HG02678 (cell line): ENCODE measurements at regions not wholly inside any gene's neighbourhood (a gene's known extent, or its start where the extent isn't known, plus 50 kb on each side); places are given as distances from the start of the nearest gene placed in this dataset.

ENCODE experiments used
- ATAC-seq: cut with Tn5 transposase; IDR thresholded peaks from one replicate; pipeline ENCODE4 v1.9.1; 2021; ENCODE audit warnings: mild to moderate bottlenecking, moderate library complexity; ENCODE audit not compliant: unreplicated experiment

DNA sequence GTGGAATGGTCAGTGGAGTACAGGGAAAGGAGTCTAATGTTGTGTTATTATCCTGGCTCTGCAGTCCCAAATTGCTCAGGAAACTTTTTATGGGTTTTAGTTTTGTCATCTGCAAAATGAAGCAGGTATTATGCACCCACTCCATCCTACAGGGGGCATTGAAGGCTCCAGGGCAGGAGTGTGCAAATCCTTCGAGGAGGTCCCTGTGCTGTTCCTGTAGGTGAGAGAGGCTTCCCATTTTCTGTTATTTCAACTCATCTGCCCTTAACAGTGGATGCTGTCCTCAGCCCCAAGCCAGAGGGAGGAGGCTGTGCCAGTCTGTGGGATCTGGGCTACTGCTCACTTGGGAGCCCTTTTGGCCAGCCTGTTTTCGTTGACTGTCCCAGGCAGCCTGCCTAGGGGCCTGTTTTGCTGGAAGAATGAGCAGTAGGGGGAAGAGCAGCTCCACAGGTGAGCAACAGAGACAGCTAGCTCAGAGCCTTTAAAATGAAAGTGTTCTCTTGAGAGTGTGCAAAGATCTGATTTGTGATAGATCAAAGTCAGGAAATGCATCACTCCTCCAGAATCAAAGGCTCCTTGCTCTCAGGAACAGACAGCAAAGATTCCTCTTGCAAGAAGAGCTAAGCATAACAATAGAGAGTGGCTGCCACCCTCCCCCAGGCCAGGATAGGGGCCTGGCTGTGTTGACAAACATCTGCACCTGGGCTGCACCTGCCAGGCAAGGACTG, 317.6 kb upstream of the PROX1 start:
- ATAC-seq: no peak

DNA sequence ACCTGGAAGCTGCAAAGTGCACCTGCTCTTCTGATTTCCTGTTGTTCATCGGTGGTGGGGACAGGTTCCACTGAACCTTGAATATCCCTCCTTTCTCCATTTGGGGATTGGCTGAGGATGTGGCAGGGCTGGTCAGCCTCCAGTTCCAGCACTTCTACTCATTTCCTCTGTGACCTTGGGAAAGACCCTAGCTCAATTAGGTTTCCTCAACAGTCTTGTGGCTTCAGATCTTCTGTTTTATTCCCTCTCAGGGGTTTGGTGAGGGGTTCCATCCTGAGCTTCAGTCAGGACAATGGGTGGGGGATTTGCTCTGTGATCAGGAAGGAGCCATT, 317.1 kb upstream of the PROX1 start:
- ATAC-seq: no peak

DNA sequence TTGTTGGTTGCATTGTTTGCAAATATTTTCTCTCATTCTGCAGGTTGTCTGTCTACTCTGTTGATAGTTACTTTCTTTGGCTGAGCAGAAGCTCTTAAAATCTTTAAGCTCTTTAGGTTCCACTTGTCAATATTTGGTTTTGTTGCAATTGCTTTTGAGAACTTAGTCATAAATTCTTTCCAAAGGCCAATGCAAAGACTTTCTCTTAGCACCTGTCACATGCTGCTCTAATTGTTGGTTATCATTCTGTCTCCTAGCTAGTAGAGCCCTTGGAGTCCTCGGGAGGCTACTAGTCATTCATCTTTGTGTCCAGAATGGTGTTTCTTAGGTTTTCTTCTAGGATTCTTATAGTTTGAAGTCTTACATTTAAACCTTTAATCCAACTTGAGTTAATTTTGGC, 312.7 kb upstream of the PROX1 start:
- no peak for ATAC-seq

DNA sequence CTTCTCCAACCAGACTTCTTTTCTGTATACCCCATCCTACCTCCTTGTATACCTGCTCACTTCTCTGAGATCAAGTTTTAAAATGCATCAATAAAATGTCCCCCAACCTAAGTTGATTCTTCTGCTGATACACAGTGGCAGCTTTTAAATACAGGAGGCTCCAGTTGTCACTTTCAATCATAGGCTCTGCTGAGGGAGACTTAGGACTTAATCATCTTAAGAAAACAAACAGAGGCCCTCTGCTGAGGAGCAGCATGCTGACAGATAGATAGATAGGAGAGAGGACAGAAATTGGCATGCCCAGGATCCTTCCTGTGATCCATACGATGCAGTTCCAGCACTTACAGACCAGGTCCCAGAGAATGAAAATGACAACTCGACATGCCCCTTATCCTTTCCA, 311.0 kb upstream of the PROX1 start:
- no peak for ATAC-seq

DNA sequence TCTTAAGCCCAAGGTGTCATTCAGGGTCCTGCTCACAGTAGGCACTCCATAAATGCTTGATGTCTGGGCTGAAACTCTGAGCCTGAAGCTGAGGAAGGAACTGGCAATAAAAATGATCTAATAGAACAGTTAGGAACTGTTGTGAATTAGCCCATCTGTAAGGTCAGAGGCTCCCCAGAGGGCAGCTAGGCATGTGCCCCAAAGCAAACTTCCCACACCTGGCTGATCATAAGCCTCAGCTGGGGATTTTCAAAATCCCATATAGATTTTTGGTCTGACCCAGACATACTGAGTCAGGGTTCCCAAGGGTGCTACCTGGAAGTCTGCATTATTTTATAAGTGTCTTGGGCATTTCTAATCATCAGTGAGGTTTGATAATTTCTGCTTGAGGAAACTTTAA, 309.4 kb upstream of the PROX1 start:
- ATAC-seq: no peak

DNA sequence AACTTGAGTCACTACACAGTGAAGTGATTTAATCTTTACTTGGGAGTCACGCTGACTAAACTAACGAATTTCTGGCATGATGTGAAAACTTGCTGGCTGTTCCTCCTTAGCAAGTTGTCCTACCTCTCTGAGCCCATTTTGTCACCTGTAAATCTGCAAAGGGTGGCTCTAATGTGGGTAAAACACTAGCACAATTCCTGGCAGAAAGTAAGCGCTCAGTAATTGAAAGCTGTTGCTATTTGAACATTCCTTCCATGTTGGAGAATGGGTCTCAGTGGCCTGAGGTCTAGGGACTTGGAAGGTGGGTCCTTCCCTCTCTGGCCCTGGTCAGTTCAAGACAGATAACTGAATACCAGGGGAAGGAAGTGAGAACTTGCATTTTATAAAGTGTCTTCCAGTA, 309.0 kb upstream of the PROX1 start:
- ATAC-seq: no peak

DNA sequence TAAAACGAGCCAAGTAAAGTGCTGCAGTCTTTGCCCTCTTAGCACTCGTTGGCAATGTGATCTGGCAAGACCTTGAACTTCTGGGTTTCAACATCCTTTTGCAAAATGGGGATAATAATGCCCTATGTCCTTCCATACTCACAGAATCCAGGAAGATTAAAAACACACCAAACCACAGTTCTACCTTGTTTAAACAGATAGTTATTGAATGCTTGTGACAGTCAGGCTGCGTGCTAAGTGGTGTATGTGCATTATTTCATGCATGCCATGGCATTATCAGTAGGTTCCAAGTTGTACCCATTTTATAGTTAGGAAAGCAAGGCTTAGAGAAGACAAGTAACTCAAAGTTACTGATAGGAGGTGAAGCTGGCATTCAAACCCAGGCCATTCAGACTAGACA, 308.6 kb upstream of the PROX1 start:
- no peak for ATAC-seq

DNA sequence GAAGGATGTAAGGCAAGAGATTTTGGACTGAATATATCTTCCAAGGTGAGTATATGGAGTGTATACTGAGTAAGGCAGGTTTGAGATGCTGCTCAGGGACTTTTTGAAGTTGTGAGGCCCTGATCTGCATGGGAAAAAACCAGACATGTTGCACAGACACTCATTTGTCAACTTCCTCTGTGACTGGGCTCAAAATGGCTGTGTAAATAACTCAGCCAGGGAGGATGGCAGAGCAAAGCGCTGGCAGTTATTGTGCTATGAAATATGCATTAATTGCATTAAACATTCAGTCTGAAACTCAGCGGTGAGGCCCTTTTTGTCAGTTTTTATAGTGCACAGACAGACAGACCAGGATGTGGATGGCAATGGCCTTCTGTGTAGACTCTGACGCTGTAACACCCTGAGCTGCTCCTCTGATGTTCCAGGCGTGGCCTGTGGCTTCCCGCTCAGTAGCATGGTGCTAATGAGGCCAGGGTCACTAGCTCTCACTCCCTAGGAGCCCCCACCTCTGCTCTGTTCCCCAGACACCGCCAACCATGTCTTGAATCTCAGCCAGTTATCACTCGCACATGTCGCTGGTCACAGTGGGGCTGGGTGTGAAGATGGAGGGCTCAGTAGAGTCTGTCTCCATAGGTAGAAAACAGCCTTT, 307.0 kb upstream of the PROX1 start:
- no peak for ATAC-seq

DNA sequence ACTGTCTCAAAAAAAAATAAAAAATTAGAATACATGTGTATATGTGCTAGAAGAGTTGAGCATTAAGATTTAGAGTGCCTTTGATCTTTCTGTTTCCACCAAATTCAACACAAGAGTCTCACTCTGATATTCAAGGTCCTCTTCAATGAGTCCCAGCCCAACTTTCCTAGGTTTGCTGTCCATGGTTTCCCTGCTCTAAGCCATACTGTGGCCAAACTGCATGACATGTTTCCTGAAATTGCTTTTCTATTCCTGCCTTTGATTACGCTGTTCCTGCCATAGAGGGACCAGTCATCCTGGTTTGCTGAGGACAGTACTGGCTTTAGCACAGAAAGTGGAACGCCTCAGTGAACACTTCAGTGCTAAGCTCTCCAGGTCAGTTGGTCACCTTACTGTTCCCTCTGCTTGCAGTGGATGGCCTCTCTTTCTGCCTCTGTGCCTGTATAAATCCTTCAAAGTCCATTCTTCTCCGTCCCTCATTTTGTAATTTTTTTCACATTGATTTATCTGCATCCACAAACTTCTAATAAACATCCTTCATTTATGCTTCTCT, 305.9 kb upstream of the PROX1 start:
- no peak for ATAC-seq

DNA sequence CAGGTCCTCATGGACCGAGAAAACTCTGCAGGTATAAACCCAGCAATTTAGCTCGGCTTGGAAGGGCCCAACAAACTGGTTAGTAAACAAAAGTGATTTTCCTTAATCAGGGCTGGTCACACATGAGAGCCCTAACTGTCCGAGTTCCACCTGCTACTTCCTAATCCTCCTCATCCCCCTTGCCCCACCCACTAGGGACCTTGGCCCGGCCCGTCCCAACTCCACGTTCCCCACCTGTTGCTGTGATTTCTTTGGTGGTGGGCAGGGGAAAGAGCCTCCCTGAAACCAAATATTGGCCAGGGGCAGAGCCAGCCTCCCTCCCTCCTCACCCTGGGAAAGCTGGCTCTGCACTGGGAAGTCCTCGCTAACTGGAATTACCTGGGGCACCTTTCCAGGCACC, 304.2 kb upstream of the PROX1 start:
- no peak for ATAC-seq

DNA sequence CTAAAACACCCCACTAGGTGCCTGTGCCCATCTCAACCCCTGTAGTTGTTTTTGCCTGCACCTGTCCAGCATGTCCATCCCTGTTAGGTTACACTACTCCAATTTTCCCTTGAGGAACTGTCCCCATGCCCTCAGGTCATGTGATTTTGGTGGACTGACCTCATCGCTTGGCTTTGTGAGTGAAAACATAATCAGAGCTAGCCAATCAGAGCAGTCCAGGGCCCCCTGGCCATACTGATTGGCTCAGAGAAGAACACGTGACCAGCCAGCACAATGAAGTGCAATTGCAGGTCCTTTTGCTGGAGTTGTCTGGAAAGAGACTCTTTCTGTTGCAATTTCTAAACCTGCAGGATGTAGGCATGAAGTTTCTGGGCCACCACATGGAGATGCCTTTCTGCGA, 303.3 kb upstream of the PROX1 start:
- ATAC-seq: no peak

DNA sequence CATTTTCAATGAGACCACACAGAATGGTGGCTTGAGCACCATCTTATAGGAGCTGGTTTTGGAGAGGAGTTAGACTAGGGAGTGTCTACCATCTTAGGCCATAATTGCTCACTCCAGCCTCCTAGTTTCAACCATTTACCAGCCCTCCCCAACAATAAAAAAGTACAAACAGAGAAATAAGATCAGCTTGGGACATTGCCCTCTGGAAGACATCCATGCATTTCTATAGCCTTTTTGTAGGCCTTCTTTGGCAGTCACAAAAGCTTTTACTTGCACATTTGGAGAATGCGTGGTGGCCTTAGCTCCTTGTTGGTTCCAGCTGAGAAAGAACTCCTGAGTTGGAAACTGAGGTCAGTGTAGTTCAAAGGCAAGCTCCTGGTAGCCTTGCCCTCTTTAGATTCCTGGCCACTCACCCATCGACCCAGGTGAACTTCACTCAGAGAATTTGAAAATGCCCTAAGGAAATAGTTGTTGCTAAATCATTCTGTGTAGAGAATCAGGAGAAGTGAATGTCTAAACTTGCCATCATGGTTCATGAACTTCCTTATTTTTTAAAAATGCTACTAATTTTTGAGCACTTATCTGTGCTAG, 301.7 kb upstream of the PROX1 start:
- no peak for ATAC-seq

DNA sequence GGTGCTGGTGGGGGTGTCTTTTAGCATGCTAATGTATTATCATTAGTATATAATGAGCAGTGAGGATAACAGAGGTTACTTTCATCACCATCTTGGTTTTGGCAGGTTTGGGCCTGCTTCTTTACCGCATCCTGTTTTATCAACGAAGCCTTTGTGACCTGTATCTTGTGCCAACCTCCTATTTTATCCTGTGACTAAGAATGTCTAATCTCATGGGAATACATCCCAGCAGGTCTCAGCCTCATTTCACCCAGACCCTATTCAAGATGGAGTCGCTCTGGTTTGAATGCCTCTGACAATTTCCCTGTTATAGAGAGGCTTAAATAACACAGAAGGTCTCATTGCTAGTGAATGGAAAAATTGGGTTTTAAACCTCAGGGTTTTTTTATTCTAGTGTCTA, 300.8 kb upstream of the PROX1 start:
- ATAC-seq: no peak

DNA sequence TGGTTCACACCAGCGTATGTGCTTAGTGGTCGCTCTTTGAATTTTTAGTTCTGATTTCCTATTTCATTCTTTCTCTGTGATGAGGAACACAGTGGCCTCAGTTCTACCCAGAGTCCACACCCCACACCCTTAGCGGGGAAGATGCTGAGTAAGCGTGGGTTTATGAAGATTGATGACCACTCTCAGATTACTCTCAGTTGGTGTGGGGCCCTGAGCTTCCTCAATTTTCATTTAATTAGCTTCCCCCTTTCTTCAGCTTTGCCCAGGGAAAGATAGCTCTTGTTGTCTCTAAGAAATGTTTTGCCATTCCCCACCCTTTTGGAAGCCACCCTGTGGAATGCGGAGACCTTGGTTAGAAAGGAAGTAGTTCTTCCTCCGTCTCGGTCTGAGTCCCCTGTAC, 299.9 kb upstream of the PROX1 start:
- ATAC-seq: no peak

DNA sequence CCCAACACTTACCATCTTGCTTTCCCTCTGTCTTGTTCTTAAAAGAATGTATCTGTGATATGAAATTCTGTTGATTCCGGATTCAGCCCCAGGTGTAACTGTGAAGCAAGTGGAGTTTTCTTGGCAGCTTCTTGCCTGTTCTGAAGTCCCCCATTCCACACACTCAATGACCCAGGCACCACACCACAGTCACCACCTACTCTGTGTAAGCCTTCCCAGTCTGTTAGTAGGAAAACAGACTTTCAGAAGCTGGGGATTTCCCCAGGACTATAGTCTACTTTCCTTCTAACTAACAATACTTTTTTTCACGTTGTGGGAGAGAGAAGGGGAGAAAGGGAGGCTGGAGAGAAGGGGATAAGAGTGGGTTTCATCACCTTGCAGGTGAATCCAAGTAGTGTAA, 299.1 kb upstream of the PROX1 start:
- no peak for ATAC-seq

DNA sequence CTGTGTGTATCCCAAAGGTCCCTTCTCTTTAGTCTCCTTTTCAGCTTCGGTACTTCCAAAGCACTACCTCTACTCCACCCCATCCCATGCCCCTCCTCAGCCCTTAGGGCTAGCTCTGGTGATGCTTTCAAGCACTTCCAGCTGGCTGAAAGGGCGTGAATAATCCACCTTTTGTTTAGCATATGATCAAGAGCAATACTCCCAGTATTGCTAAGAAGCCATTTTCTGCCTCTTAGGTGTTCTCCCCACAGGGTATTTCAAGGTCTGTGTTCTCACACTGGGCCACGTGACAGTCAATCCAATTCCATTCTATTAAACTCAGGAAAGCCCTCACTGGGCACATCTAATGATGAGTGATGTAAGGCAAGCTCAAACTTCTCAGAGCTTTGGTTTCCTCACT, 298.5 kb upstream of the PROX1 start:
- ATAC-seq: no peak

DNA sequence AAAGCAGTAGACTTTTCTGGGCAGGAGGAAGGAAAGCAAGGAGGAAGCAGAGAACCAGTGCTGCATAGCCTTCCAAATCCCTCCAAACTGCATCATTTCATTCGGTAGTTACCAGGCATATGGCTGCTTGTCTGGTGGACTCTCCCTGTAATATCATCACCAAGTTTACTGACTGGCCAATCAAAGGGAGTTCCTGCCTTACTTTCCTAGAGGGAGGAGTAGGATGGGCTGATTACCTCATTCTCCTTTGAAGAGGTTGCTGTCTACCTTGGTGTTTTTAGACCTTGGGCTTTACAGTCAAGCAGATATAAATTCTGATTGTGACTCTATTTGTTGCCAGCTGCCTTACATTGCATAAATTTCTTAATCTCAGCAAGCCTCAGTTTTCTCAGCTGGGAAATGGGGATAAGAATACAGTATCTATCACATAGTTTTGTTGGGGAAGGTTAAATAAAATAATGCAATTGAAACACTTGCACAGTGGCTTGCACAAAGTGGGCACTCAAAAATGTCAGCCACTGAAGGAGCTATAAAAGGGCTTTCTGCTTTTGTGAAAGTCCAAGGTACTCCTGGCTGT, 297.3 kb upstream of the PROX1 start:
- ATAC-seq: no peak

DNA sequence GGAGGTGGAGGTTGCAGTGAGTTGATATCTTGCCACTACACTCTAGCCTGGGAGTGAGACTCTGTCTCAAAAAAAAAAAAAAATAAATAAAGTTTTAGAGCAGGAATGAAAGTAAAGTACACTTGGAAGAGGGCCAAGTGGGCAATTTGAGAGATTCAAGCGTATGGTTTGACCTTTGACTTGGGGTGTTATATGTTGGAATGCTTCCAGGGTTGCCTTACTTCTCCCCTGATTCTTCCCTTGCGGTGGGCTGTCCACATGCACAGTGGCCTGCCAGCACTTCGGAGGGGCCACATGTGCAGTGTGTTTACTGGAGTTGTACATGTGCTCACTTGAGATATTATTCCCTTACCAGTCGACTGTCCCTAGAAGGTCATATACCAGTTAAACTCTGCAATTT, 295.5 kb upstream of the PROX1 start:
- ATAC-seq: no peak

DNA sequence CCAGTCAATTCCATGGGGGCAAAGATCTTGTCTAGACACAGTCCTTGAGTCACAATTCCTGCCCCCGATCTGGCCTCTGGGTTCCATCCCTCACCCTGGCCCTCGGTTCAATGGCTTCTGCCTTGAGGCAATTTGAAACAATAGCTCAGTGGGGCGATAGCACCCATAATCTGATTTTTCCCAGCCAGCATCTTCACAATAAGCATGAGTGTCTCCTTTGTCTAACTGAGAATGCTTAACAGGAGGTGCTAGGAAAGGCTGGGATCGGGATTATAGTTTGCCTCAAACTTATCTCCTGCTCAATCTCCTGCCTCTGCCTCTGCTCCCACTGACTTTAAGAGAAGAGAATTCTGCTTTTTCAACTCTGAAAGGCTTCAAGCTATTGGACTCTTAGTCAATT, 293.9 kb upstream of the PROX1 start:
- ATAC-seq: no peak

DNA sequence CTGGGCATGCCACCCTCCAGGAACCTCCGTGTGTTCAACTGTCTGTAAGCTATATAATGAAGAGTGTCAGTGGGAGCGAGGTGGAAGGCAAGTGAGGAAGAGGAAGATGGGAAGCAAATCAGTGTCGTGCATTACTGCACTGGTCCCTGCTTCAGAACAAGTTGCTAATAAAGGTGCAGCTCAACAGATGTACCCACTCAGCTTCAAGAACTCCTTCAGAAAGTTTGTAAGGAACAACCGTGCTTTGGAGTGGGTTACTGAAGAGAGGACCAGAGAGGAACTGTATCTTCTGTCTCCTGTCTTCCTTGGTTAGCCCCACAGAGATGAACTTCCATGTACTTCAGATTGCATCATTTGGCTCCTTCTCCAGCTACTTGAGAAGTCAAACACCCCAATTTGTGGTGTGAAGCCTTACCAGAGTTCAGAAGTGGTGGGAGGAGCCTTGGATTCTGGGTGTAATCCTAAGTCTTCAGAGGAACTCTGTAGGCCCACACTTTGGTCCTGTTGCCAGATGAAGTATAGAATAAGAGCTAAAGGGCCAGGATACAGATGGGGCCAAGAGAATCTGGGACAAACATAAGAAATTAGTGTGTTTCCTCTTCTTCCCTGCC, 290.5 kb upstream of the PROX1 start:
- ATAC-seq: no peak

DNA sequence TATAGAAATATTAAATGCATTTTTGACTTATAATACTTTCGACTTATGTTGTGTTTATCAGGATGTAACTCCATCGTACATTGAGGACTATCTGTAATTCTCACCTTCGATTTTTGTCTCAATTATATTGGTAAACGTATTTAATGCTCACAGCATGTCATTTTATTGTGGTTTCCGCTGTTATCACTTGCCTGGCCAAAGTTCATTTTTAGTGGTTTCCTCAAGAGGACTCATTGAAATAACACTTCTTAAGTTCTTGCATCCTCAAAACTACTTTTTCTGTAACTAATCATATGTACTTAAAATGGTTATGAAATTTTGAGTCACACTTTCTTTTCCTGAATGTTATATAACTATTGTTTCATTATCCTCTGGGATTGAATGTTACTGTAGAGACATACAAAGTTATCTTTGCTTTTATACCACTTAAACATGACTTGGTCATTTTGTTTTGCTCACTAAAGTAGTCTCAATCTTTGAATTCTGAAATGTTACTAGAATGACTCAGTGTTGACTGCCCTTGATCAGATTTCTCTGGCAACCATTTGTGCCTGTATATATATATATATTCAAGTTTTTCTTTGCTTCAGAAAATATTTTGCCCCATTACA, 289.6 kb upstream of the PROX1 start:
- ATAC-seq: no peak
